Activated T-helper 1 cell treated with Interleukin-2 at 50 U/mL for 16 hours (primary cell): ENCODE measurements at regions not wholly inside any gene's neighbourhood (a gene's known extent, or its start where the extent isn't known, plus 50 kb on each side); places are given as distances from the start of the nearest gene placed in this dataset.
"Not testable (repeated sequence)": the region's sequence is repeated elsewhere in the genome, so short reads cannot be mapped to it uniquely, and the experiment has no call there.

Source experiments
- DNase-seq: peaks from one replicate; pipeline ENCODE4 v3.0.0-alpha.2; 2020; ENCODE audit warnings: low read depth

DNA sequence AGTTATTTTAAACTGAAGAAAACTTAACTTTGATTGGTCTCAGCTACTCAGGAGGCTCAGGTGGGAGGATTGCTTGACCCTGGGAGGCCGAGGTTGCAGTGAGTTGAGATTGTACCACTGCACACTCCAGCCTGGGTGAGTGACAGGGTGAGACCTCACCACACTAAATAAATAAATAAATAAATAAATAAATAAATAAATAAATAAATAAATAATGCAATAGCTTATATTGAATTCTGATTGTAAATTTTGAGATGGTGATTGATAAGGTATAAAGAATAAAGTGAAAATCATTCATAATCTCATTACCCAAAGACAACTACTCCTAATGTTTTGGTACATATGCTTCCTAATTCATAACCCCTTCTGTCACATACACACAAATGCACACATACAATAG is 58.1 kb downstream of the TUBA3C start:
- DNase-seq = no peak

DNA sequence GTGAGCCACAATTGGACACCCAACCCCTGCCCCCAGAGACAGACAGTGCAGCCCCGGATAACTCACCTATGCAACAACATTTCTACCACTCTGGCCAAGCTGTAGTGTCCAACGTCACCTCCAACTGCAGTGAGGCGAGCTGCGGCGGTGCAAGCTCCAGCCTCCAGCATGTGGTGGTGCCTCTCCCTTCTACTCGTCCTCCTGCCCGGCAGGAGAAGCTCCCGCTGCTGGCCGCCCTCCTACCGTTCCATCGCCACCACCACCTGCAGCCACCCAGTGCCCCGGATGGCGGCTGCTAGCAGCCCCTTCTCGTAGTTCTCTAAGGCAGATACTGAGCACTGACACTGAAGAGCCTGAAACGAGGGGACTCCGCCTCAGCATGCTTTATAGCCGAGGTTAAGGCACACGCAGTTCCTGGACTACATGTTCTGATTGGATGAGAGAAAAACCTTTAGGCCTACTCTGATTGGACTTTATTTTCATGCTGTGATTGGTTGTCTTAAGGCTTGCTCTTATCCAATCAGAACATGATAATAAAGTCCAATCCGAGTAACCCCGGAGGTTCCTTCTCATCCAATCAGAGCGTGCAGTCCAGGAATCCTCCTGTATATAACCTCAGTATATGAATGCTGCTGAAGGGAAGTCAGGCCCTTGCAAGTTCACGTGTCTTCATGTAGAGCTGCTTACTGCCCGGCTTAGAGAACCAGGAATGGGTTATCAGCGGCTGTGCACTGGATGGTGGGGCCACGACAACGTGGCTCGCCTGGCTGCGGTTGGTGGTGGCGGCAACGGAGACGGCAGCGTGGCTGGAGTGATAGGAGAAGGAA is 63.5 kb downstream of the TUBA3C start:
- no peak for DNase-seq

DNA sequence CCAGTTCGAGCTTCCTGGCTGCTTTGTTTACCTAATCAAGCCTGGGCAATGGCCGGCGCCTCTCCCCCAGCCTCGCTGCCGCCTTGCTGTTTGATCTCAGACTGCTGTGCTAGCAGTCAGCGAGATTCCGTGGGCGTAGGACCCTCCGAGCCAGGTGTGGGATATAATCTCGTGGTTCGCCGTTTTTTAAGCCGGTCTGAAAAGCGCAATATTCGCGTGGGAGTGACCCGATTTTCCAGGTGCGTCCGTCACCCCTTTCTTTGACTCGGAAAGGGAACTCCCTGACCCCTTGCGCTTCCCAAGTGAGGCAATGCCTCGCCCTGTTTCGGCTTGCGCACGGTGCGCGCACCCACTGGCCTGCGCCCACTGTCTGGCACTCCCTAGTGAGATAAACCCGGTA is 72.4 kb downstream of the TUBA3C start:
- not testable (repeated sequence) for DNase-seq

DNA sequence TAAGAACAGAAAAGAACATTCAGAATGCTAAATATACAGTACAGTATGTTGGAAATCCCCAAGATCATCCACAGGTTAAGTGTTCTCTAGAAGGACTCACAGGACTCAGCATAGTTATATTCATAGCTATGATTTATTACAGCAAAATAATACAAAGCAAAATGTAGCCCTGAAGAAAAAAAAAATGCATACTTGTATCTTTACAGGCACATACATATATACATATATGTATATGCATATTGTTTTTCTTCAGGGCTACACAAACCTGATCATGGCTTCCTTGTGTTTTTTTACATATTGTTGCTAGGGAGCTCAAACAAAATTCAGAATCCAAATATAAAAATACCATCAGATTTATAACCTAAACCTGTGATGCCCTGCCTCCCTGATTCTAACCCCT is 78.5 kb downstream of the TUBA3C start:
- no peak for DNase-seq

GRCh38 chr13:19093369-19093768 is 88.3 kb downstream of the TUBA3C start:
- DNase-seq = no peak

- DNase-seq = no peak
Observed at GRCh38 chr13:19090495-19090894, 91.1 kb downstream of the TUBA3C start.

DNA sequence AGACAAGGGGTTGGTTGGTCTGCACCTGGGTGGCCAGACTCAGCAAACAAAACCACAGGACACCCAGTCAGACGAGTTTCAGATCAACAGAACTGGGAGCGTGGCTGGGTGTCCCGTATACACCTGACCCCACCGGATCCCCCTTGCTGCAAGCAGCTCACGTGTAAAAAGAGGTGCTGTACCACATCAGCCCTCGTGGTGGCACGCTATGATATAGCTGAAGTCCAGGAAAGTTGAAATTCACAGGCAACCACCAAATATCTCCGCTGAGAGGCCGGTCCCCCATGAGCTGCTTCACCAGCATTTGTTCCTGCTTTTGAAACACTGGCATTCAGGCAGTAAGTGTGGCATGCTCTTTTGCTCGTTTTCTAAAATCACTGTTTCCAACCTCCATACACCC is 92.3 kb downstream of the TUBA3C start:
- no peak for DNase-seq

DNA sequence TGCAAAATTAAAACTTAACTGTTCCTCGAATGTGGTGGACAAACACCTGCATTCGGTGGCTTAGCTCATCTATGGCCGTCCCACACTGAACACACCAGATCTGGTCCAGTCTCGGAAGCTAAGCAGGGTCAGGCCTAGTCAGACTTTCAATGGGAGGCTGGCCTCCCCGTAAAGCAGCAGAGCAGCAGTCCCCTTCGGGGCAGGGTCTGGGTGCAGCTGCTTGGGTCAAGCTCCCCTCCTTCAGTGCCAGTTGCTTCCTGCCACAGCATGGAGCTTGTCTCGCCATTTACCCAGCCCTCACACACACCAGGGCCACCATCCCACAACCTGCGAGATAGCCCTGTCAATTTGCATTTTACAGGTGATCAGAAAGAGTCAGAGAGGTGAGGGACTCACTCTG is 93.2 kb downstream of the TUBA3C start:
- DNase-seq = no peak

- no peak for DNase-seq
Observed at GRCh38 chr13:19085876-19086275, 95.7 kb downstream of the TUBA3C start.

DNA sequence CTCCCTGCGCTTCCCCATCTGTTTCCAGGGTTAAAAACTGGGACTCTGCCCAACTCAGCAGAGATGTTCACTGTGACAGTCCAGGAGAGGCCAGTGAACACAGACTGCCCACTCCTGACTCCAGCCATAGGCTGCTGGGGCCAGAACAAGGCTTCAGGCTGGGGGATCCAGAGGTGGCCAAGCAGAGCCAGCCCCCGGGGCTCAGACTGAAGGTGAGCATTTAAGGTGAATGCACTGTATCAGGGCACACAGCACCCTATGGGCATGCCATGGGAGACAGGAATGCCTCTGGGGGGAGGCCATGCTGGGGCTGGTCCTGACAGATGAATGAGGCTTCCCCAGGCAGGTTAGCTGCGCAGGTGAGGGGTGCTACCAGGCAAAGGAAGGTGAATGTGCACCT is 96.4 kb downstream of the TUBA3C start:
- DNase-seq = no peak

DNA sequence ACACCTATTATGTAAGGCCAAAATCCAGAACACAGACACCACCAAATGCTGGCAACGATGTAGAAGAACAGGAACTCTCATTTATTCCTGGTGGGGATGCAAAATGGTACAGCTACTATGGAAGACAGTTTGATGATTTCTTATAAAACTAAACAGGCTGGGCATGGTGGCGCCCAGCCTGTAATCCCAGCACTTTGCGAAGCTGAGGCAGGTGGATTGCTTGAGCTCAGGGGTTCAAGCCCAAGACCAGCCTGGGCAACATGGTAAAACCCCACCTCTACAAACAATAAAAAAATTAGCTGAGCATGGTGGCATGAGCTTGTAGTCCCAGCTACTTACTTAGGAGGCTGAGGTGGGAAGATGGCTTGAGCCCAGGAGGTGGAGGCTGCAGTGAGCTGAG is 98.3 kb downstream of the TUBA3C start:
- DNase-seq = no peak

DNA sequence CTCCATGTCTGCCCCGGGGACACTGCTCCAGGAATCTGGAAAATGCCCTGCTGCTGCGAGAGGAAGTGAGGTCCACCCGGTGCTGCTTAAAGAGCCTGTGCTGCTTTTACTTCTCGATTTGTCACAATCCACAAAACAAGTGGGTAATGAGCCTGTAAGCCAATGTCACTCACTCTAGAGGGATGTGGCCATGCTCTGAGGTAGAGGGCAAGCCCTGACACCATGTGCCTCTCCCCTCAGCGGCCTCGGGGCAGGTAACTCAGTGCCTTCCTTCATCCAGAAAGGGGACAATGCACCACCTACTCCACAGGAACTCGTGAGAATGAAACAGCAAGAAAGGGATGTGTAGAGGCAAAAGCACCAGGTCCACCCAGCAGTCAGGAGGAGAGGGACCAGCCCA is 106.2 kb downstream of the TUBA3C start:
- no peak for DNase-seq

- no peak for DNase-seq
Observed at GRCh38 chr13:19074519-19074918, 107.1 kb downstream of the TUBA3C start.

- not testable (repeated sequence) for DNase-seq
Observed at GRCh38 chr13:19074106-19074505, 107.5 kb downstream of the TUBA3C start.

DNA sequence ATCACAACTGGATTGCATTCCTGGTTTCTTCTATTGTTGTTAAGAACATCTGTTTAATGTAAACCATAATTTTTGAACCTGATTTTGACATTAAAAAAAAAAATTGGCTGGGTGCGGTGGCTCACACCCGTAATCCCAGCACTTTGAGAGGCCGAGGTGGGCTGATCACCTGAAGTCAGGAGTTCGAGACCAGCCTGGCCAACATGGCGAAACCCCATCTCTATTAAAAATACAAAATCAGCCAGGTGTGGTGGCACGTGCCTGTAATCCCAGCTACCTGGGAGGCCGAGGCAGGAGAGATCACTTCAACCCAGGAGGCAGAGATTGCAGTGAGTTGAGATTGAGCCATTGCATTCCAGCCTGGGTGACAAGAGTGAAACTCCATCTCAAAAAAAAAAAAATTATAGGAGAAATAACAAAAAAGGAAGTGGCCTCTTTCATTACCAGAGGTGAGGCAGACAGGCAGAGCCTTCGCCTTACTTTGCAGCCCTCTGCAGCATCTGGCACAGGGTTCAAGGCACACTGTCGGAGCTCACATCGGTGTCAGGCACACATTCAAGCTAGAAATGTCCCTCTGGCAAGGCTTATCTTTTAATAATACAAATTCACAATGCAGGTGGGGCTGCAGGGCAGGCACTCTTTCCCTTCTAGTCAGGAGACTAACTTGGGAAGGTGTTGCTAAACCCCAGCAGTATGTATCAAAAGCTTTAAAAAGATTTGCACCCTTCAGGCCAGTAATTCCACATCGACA is 108.5 kb downstream of the TUBA3C start:
- not testable (repeated sequence) for DNase-seq

DNA sequence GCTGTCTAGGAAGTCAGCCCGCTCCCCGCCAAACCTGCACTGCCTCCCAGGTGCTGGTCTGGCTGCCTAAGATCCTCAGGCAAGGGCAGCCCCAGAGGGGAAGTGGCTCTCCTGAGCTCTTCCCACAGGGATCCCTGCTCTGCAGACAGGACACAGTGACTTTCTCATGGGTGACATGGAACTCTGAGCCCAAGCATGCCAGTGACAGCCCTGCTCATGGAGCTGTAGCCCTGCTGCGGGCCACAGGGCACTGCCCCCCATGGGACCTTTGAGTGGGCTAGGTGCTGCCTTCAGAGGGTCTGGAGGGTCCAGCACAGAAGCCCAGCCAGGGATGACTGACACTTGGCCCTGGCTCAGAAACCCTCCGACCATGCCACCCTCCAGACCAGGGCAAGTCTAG is 109.1 kb downstream of the TUBA3C start:
- DNase-seq = no peak

DNA sequence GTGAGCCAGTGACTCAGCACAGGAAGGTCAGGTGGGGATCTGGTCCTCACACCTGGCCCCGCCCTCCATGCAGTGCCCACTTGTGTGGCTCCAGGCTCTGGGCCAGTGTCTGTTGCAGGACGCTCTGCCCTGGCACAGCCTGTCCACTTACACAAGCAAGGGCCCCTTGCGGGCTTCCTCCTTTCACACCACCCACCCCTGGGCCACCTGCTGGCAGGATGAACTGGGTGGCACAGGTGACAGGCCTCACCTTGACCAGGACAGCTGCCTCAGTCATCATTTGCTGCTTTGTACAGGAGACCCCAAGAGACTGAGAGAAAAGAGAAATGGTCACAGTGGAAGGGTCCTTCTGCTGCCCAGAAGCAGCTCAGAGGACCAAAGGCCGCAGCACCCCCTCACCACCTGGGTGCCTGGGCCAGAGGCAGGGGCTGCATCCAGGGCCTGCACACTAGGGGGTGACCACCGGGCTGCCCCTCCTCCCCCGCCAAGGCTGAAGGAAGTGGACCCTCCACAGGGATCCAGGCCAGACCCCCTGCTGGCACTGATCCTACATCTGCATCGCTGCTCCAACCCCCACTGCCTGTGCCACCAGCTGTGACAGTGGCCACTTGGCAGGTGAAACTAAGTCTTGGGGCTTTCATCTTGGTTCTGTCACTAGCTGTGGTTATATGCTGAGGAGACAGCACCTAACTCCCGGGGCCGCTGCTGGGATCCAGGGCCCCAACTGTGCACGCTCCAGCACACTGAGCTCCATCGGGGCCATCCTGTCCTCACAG is 110.3 kb downstream of the TUBA3C start:
- DNase-seq = no peak

DNA sequence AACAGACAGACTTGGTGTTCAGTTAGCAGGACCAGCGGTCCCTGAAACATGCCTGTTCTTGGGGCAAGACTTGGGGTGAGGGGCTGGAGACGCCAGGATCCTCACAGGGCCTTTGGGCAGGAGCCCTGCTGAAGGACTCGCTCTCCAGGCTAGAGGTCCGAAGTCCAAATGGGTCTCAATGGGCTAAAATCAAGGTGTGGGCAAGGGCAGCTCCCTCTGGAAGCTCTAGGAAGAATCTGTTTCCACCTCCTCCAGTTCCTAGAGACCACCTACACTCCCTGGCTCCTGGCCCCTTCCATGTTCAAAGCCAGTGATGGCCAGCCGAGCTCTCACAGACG is 111.3 kb downstream of the TUBA3C start:
- no peak for DNase-seq

- DNase-seq = no peak
Observed at GRCh38 chr13:19069684-19070397, 111.8 kb downstream of the TUBA3C start.

GRCh38 chr13:19068691-19069090 is 112.9 kb downstream of the TUBA3C start:
- no peak for DNase-seq

- DNase-seq = no peak
Observed at GRCh38 chr13:19067767-19068166, 113.9 kb downstream of the TUBA3C start.

DNA sequence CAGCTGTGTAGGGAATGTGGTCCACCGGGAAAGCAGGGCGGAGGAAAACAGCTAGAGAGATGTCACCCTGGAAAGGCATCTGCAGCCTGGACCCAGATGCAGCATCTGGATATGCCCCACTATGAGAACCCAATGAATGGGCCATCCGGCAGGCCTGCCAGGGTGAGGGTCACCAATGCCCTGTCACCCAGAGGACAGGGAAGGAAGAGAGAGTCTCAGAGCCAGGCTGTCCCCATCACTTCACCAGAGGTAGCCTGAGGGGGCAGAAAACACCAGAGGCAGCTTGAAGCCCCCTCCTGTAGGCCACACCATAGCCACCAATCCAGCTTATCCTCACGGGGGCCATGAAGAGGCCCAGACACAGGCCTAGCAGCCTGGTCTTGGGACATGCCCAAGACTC is 118.8 kb downstream of the TUBA3C start:
- DNase-seq = no peak
